ENCODE measurements at regions not wholly inside any gene's neighbourhood (a gene's known extent, or its start where the extent isn't known, plus 50 kb on each side); places are given as distances from the start of the nearest gene placed in this dataset.
"Not testable (repeated sequence)": the region's sequence is repeated elsewhere in the genome, so short reads cannot be mapped to it uniquely, and the experiment has no call there.

DNA sequence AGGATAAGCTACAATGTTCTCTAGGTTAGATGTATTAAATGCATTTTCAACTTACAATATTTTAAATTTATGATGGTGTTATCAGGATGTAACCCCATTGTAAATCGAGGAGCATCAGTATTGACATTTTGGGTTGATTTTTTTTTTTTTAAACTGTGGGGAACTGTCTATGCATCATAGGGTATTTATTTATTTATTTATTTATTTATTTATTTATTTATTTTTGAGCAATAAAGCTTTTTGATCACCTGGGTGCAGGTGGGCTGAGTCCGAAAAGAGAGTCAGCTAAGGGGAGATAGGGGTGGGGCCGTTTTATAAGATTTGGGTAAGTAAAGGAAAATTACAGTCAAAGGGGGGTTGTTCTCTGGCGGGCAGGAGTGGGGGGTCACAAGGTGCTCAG lies 367.5 kb downstream of the OXSM start:
- TF ChIP-seq, protein P1, sequence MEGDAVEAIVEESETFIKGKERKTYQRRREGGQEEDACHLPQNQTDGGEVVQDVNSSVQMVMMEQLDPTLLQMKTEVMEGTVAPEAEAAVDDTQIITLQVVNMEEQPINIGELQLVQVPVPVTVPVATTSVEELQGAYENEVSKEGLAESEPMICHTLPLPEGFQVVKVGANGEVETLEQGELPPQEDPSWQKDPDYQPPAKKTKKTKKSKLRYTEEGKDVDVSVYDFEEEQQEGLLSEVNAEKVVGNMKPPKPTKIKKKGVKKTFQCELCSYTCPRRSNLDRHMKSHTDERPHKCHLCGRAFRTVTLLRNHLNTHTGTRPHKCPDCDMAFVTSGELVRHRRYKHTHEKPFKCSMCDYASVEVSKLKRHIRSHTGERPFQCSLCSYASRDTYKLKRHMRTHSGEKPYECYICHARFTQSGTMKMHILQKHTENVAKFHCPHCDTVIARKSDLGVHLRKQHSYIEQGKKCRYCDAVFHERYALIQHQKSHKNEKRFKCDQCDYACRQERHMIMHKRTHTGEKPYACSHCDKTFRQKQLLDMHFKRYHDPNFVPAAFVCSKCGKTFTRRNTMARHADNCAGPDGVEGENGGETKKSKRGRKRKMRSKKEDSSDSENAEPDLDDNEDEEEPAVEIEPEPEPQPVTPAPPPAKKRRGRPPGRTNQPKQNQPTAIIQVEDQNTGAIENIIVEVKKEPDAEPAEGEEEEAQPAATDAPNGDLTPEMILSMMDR (IDR thresholded peaks at IDR 0.05): not testable (repeated sequence)
- not testable (repeated sequence) for TF ChIP-seq POLR2A (IDR thresholded peaks at IDR 0.05)

All from testis (tissue), 2 donors.